Left ventricle myocardium superior (tissue), 1 donor: ENCODE measurements at regions not wholly inside any gene's neighbourhood (a gene's known extent, or its start where the extent isn't known, plus 50 kb on each side); places are given as distances from the start of the nearest gene placed in this dataset.
A peak's percentile ranks its signal among the peaks of the same experiment; 100 is the strongest.
"Not testable (repeated sequence)": the region's sequence is repeated elsewhere in the genome, so short reads cannot be mapped to it uniquely, and the experiment has no call there.

ENCODE experiments used
- ATAC-seq: fragments of 200-7000 bp; cut with Tn5 transposase; one replicate; pipeline ENCODE4 v1.9.1; 2020; ENCODE audit warnings: mild to moderate bottlenecking, moderate library complexity
- DNase-seq: peaks from one replicate; pipeline ENCODE4 v3.0.0-alpha.2; 2020
- intact Hi-C: fragments of 100-400 bp; cut with micrococcal nuclease; formaldehyde crosslinking; loops from one replicate; pipeline ENCODE4 v1.11.0; 2022
- donor health status: DM: no; HTN: yes; CAD: no; lungs with severe emphysema.

GRCh38 chr4:26033389-26033788, 119.4 kb downstream of the SMIM20 start:
- intact Hi-C loops: no loop called here
- ATAC-seq (no peak), DNase-seq (no peak)

GRCh38 chr4:26034849-26035248, 120.8 kb downstream of the SMIM20 start:
- no peak for DNase-seq
- intact Hi-C loops: no loop called here
- no peak for ATAC-seq

GRCh38 chr4:26035921-26036320, 121.9 kb downstream of the SMIM20 start:
- ATAC-seq (no peak), DNase-seq (no peak)
- intact Hi-C loops: no loop called here

- DNase-seq (no peak), ATAC-seq (no peak)
- intact Hi-C loops: no loop called here
These were observed 125.8 kb downstream of the SMIM20 start for GRCh38 chr4:26039639-26040359.

GRCh38 chr4:26044524-26044923, 130.5 kb downstream of the SMIM20 start:
- ATAC-seq (no peak), DNase-seq (no peak)
- intact Hi-C loops: no loop called here

GRCh38 chr4:26044983-26045382, 131.0 kb downstream of the SMIM20 start:
- ATAC-seq (no peak), DNase-seq (no peak)
- intact Hi-C loops: no loop called here

- ATAC-seq: no peak
- intact Hi-C loops: no loop called here
- no peak for DNase-seq
These were observed 133.8 kb downstream of the SMIM20 start for GRCh38 chr4:26047795-26048194.

- intact Hi-C loops: no loop called here
- ATAC-seq: peak; percentile 86
- peak; percentile 66 for DNase-seq
These were observed 134.4 kb downstream of the SMIM20 start for GRCh38 chr4:26048378-26048882.

- intact Hi-C loops: no loop called here
- no peak for ATAC-seq
- no peak for DNase-seq
These were observed 134.9 kb downstream of the SMIM20 start for GRCh38 chr4:26048950-26049349.

GRCh38 chr4:26049447-26049846, 135.4 kb downstream of the SMIM20 start:
- ATAC-seq (no peak), DNase-seq (no peak)
- intact Hi-C loops: no loop called here

GRCh38 chr4:26050212-26050643, 136.2 kb downstream of the SMIM20 start:
- peak; percentile 71 for ATAC-seq
- DNase-seq: peak; percentile 63
- intact Hi-C loops: no loop called here

GRCh38 chr4:26050671-26051070, 136.7 kb downstream of the SMIM20 start:
- ATAC-seq: no peak

GRCh38 chr4:26051240-26051639, 137.2 kb downstream of the SMIM20 start:
- ATAC-seq (no peak), DNase-seq (no peak)
- intact Hi-C loops: no loop called here

More at GRCh38 chr4:26050671-26051070, 136.7 kb downstream of the SMIM20 start:
- DNase-seq: no peak
- intact Hi-C loops: no loop called here

GRCh38 chr4:26052663-26053541, 138.9 kb downstream of the SMIM20 start:
- no peak for DNase-seq
- intact Hi-C loops: no loop called here
- peak; percentile 15 for ATAC-seq

GRCh38 chr4:26053761-26054160, 139.7 kb downstream of the SMIM20 start:
- ATAC-seq: no peak
- intact Hi-C loops: no loop called here

GRCh38 chr4:26055855-26056254, 141.8 kb downstream of the SMIM20 start:
- ATAC-seq (no peak), DNase-seq (no peak)
- intact Hi-C loops: no loop called here

More at GRCh38 chr4:26053761-26054160, 139.7 kb downstream of the SMIM20 start:
- DNase-seq: no peak

- intact Hi-C loops: no loop called here
- DNase-seq: no peak
- no peak for ATAC-seq
These were observed 142.4 kb downstream of the SMIM20 start for GRCh38 chr4:26056406-26056805.

GRCh38 chr4:26057839-26058238, 143.8 kb downstream of the SMIM20 start:
- ATAC-seq, DNase-seq, intact Hi-C loops: not testable (repeated sequence)

GRCh38 chr4:26058537-26058936, 144.5 kb downstream of the SMIM20 start:
- intact Hi-C loops: no loop called here
- DNase-seq (peak; percentile 40), ATAC-seq (peak; percentile 71)
